ENCODE measurements at regions not wholly inside any gene's neighbourhood (a gene's known extent, or its start where the extent isn't known, plus 50 kb on each side); places are given as distances from the start of the nearest gene placed in this dataset.

- peaks cover 0 to 7% of the 10 kb centered on the region in 2 donors for H3K27me3 ChIP-seq
- no peaks in the 10 kb centered on the region for H3K9me3 ChIP-seq
- no peak for TF ChIP-seq POLR2A (IDR thresholded peaks at IDR 0.05)
- TF ChIP-seq CTCF (IDR thresholded peaks at IDR 0.05), result no peak
- no peak for DNase-seq
- H3K36me3 ChIP-seq, result no peaks in the 10 kb centered on the region
- intact Hi-C loops (cut with DNase I), result no loop called here
- ATAC-seq, result no peak
- H3K4me3 ChIP-seq, result no peak overlapping the region
- no peaks in the 10 kb centered on the region for H3K4me1 ChIP-seq
- WGBS (ENCODE audit: insufficient coverage, low coverage, low lambda C conversion rate, missing lambda C conversion rate), result 45% methylated on average over 10 of the region's 16 CpGs
- no peak overlapping the region for H3K27ac ChIP-seq
Observed at GRCh38 chr21:41066086-41066938, 101.6 kb upstream of the BACE2 start.

GRCh38 chr21:41067709-41068108 is 100.3 kb upstream of the BACE2 start:
- ATAC-seq (no peak), DNase-seq (no peak)
- no peak for TF ChIP-seq POLR2A (IDR thresholded peaks at IDR 0.05)
- no peak for TF ChIP-seq CTCF (IDR thresholded peaks at IDR 0.05)
- Histone ChIP-seq H3K4me1 (no peaks in the 10 kb centered on the region), H3K27ac (no peak overlapping the region), H3K9me3 (no peaks in the 10 kb centered on the region), H3K27me3 (peaks cover 0 to 7% of the 10 kb centered on the region in 2 donors), H3K4me3 (no peak overlapping the region), H3K36me3 (no peaks in the 10 kb centered on the region)
- 39% methylated on average over 3 of the region's 4 CpGs for WGBS (ENCODE audit: insufficient coverage, low coverage, low lambda C conversion rate, missing lambda C conversion rate)
- intact Hi-C loops (cut with DNase I), result no loop called here

GRCh38 chr21:41068496-41068895 is 99.5 kb upstream of the BACE2 start:
- Histone ChIP-seq H3K36me3 (no peaks in the 10 kb centered on the region), H3K4me3 (peak overlapping the region in 1 of 3 donors; percentile 22), H3K4me1 (no peaks in the 10 kb centered on the region), H3K27ac (no peak overlapping the region), H3K27me3 (peaks cover 0 to 7% of the 10 kb centered on the region in 2 donors), H3K9me3 (no peaks in the 10 kb centered on the region)
- WGBS (ENCODE audit: insufficient coverage, low coverage, low lambda C conversion rate, missing lambda C conversion rate), result 12% methylated on average over 7 of the region's 7 CpGs
- no peak for DNase-seq
- peak; percentile 33 to 49 (median 39) for ATAC-seq
- TF ChIP-seq POLR2A (IDR thresholded peaks at IDR 0.05) (no peak), CTCF (IDR thresholded peaks at IDR 0.05) (no peak)
- intact Hi-C loops (cut with DNase I), result no loop called here

GRCh38 chr21:41068967-41069642 is 98.9 kb upstream of the BACE2 start:
- TF ChIP-seq POLR2A (IDR thresholded peaks at IDR 0.05) (no peak), CTCF (IDR thresholded peaks at IDR 0.05) (peak; percentile 69 to 90 (median 86))
- Histone ChIP-seq H3K4me1 (no peaks in the 10 kb centered on the region), H3K36me3 (no peaks in the 10 kb centered on the region), H3K27me3 (peaks cover 0 to 7% of the 10 kb centered on the region in 2 donors), H3K9me3 (no peaks in the 10 kb centered on the region), H3K27ac (no peak overlapping the region), H3K4me3 (peak overlapping the region in 1 of 3 donors; percentile 22)
- DNase-seq (peak; percentile 79 to 86 (median 85)), ATAC-seq (peak; percentile 92 to 98 (median 96))
- intact Hi-C loops (cut with DNase I), result no loop called here
- WGBS (ENCODE audit: insufficient coverage, low coverage, low lambda C conversion rate, missing lambda C conversion rate), result 8% methylated on average over 20 of the region's 30 CpGs
